ENCODE measurements at regions not wholly inside any gene's neighbourhood (a gene's known extent, or its start where the extent isn't known, plus 50 kb on each side); places are given as distances from the start of the nearest gene placed in this dataset.

DNA sequence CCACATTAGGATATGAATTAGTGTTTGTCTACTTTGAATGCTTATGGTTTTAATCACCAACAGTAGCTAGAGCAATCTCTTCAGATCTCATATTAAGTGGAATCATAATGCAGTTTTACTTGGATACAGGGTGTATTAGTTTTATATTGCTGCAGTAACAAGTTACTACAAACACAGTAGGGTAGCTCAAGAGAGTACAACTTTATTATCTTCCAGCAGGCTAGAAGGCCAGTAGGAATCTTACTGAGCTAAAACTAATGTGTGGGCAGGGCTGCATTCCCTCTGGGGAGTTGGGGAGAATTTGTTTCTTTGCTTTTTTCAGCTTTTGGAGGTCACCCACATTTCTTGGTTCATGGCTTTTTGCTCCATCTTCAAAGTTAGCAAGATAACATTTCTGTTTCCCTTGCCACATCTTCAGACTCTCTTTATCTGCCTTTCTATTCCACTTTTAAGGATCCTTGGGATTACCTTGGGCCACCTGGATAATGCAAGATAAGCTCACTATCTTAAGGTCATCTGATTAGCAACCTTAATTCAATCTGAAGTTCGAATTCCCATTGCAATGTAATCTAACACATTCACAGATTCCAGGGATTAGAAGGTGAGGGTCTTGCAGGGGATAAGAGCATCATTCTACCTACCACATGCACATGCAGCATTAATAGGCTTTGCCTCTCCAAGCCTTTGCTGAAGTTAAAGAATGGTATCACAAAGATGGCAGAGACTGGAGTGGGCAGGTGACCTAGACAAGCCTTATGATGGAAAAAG, 134.1 kb upstream of the SLC10A2 start:
- no peaks in the 10 kb centered on the region for H3K27me3 ChIP-seq
- WGBS, 2 donors, result 32 to 83% methylated on average over 1 of the region's 1 CpG
- no peak for TF ChIP-seq EP300 (IDR thresholded peaks at IDR 0.05)
- no peak for TF ChIP-seq POLR2AphosphoS5 (IDR thresholded peaks at IDR 0.05)
- TF ChIP-seq, protein P1, sequence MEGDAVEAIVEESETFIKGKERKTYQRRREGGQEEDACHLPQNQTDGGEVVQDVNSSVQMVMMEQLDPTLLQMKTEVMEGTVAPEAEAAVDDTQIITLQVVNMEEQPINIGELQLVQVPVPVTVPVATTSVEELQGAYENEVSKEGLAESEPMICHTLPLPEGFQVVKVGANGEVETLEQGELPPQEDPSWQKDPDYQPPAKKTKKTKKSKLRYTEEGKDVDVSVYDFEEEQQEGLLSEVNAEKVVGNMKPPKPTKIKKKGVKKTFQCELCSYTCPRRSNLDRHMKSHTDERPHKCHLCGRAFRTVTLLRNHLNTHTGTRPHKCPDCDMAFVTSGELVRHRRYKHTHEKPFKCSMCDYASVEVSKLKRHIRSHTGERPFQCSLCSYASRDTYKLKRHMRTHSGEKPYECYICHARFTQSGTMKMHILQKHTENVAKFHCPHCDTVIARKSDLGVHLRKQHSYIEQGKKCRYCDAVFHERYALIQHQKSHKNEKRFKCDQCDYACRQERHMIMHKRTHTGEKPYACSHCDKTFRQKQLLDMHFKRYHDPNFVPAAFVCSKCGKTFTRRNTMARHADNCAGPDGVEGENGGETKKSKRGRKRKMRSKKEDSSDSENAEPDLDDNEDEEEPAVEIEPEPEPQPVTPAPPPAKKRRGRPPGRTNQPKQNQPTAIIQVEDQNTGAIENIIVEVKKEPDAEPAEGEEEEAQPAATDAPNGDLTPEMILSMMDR (IDR thresholded peaks at IDR 0.05), result no peak
- TF ChIP-seq POLR2A (IDR thresholded peaks at IDR 0.05), result no peak
- no peak overlapping the region for H3K27ac ChIP-seq
- no peaks in the 10 kb centered on the region for H3K36me3 ChIP-seq
- no peak overlapping the region for H3K4me3 ChIP-seq
- intact Hi-C loops (cut with DNase I), result no loop called here
- DNase-seq, result no peak
- H3K9me3 ChIP-seq, result no peaks in the 10 kb centered on the region
- H3K4me1 ChIP-seq, result no peaks in the 10 kb centered on the region

DNA sequence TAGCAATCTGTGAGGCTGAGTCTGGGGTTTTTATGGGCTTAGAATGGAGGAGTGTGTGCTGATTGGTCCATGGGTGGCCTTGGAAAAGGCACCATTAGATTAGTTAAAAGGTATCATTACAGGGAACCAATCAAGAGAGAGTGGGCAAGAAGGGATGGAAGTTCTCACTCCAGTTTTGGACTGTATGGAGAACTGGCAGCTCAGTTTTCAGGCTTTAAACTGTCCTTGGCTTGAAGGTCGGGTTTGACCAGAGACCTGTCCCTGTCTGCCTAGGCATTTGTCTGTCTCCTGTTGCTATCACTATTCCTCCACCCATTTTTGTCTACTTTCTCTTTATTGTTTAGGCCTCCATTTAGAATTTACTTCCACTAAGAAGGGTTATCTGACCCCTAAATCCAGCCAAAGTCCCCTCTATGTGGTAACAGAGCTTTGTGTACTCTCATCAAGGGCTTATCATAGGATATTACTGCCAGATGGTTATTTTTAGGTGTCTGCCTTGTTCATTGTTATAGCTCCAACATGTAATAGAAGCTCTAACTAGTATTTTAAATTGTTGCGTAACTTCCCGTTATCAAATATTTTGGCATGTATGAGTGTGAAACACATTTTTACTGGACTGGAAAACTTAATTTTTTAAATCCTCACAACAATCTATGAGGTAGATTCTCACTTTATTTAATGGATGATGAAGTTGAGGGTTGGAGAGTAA, 133.3 kb upstream of the SLC10A2 start:
- no peaks in the 10 kb centered on the region for H3K9me3 ChIP-seq
- intact Hi-C loops (cut with DNase I), result no loop called here
- no peaks in the 10 kb centered on the region for H3K36me3 ChIP-seq
- H3K27me3 ChIP-seq, result no peaks in the 10 kb centered on the region
- 94 to 96% methylated on average over 3 of the region's 3 CpGs for WGBS, 2 donors
- H3K4me1 ChIP-seq, result no peaks in the 10 kb centered on the region
- no peak for DNase-seq
- H3K4me3 ChIP-seq, result no peak overlapping the region
- no peak overlapping the region for H3K27ac ChIP-seq
- TF ChIP-seq, protein P1 (IDR thresholded peaks at IDR 0.05), result no peak
- TF ChIP-seq EP300 (IDR thresholded peaks at IDR 0.05), result no peak
- no peak for TF ChIP-seq POLR2A (IDR thresholded peaks at IDR 0.05)
- no peak for TF ChIP-seq POLR2AphosphoS5 (IDR thresholded peaks at IDR 0.05)

DNA sequence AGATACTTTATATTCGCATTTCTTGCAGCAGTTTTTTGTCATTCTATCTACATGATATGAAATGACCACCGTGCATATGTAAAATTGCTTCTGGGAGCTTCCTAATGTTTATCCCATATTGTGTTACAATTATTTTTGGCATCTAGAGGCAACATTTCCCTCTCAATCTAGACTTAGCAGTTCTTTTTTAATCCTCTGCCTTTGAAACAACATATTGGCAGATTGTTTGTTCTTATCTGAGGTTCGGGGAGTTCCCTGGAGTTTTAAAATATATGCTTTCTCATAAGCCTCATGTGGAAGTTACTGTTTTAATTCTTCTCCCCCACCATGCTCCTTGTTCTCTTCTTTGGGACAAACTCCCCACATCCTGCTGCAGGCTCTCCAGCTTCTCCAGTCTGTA, 130.1 kb upstream of the SLC10A2 start:
- H3K27me3 ChIP-seq, result no peaks in the 10 kb centered on the region
- 80 to 83% methylated on average over 3 of the region's 3 CpGs for WGBS, 2 donors
- TF ChIP-seq EP300 (IDR thresholded peaks at IDR 0.05), result no peak
- no peak for TF ChIP-seq POLR2A (IDR thresholded peaks at IDR 0.05)
- TF ChIP-seq, protein P1 (IDR thresholded peaks at IDR 0.05), result no peak
- no peak for TF ChIP-seq POLR2AphosphoS5 (IDR thresholded peaks at IDR 0.05)
- no peak overlapping the region for H3K27ac ChIP-seq
- H3K9me3 ChIP-seq, result no peaks in the 10 kb centered on the region
- intact Hi-C loops (cut with DNase I), result no loop called here
- DNase-seq, result no peak
- no peak overlapping the region for H3K4me3 ChIP-seq
- H3K36me3 ChIP-seq, result no peaks in the 10 kb centered on the region
- H3K4me1 ChIP-seq, result no peaks in the 10 kb centered on the region

DNA sequence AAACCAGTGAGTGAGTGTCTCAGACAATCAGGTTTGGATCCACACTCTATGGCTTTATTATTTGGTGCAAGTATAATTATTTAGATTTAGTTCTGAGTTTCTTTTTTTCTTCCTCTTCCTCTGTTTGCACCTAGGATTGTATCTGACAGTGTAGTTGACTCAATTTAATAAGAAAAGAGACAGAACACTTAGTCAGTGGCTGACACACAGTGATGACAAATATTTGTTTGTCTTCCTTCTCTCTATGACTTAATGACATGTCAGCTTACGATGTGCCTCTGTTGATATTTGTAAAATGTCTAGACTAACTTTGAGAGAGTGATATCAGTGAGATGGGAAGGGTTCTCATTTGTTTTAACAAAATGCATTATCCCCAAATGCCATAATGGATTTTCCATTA, 129.5 kb upstream of the SLC10A2 start:
- intact Hi-C loops (cut with DNase I), result no loop called here
- Histone ChIP-seq H3K27ac (no peak overlapping the region), H3K27me3 (no peaks in the 10 kb centered on the region), H3K36me3 (no peaks in the 10 kb centered on the region), H3K4me1 (no peaks in the 10 kb centered on the region), H3K4me3 (no peak overlapping the region), H3K9me3 (no peaks in the 10 kb centered on the region)
- DNase-seq, result no peak
- WGBS, 2 donors, result 10 to 61% methylated on average over 1 of the region's 1 CpG
- TF ChIP-seq POLR2A (IDR thresholded peaks at IDR 0.05), result no peak
- TF ChIP-seq POLR2AphosphoS5 (IDR thresholded peaks at IDR 0.05), result no peak
- TF ChIP-seq, protein P1 (IDR thresholded peaks at IDR 0.05), result no peak
- TF ChIP-seq EP300 (IDR thresholded peaks at IDR 0.05), result no peak
